Breast epithelium (tissue), 4 donors: ENCODE measurements at regions not wholly inside any gene's neighbourhood (a gene's known extent, or its start where the extent isn't known, plus 50 kb on each side); places are given as distances from the start of the nearest gene placed in this dataset.
"Not testable (repeated sequence)": the region's sequence is repeated elsewhere in the genome, so short reads cannot be mapped to it uniquely, and the experiment has no call there.

Experiments used
- DNase-seq, 2 donors: peaks; one replicate each; pipeline ENCODE4 v3.0.0-alpha.2; 2019; ENCODE audit warnings: low spot score in 2 of 2
- H3K27ac ChIP-seq, 2 donors: fragments of 200-600 bp; sonication (generic) in 1 of 2; one replicate each; pipeline ENCODE4 v1.5.1; 2016 to 2019; ENCODE audit warnings: mild to moderate bottlenecking in 1 of 2
- H3K27me3 ChIP-seq, 2 donors: fragments of 200-600 bp; sonication (generic) in 1 of 2; one replicate each; pipeline versions ENCODE4 v1.5.1 to v1.6.0; 2017 to 2019; ENCODE audit warnings: control low read depth in 1 of 2, mild to moderate bottlenecking in 1 of 2
- H3K36me3 ChIP-seq: fragments of 200-600 bp; one replicate; pipeline ENCODE4 v1.5.1; 2019
- H3K4me1 ChIP-seq, 2 donors: fragments of 200-600 bp; sonication (generic); one replicate each; pipeline ENCODE4 v1.5.1; 2016 to 2019; ENCODE audit warnings: control low read depth in 1 of 2
- H3K4me3 ChIP-seq, 3 donors: fragments of 200-600 bp; sonication (generic); 1 replicate in 2 of 3; 2 replicates in 1 of 3; pipeline ENCODE4 v1.5.1; 2016 to 2019; ENCODE audit warnings: mild to moderate bottlenecking in 3 of 3, moderate library complexity in 2 of 3
- H3K9me3 ChIP-seq, 2 donors: fragments of 200-600 bp; sonication (generic) in 1 of 2; one replicate each; pipeline ENCODE4 v1.5.1; 2016 to 2019; ENCODE audit warnings: control low read depth in 1 of 2
- POLR2A ChIP-seq: fragments of 450-650 bp; IDR thresholded peaks from one replicate; pipeline ENCODE4 v1.6.1; 2016; ENCODE audit warnings: antibody characterized with exemption, mild to moderate bottlenecking, moderate library complexity
- POLR2AphosphoS5 ChIP-seq, 3 donors: sonication (generic); formaldehyde crosslinking; IDR thresholded peaks; one replicate each; pipeline ENCODE4 v1.6.1; 2017; ENCODE audit warnings: antibody characterized with exemption in 3 of 3
- intact Hi-C: fragments of 100-400 bp; cut with DNase I; formaldehyde crosslinking; loops from one replicate; pipeline ENCODE4 v1.15.1; 2023; ENCODE audit warnings: low total_unique reads
- TF ChIP-seq, protein P1 (sequence below), 3 donors: fragments of 450-650 bp; IDR thresholded peaks; one replicate each; pipeline ENCODE4 v1.5.1; 2016 to 2017; ENCODE audit warnings: antibody characterized with exemption in 3 of 3, mild to moderate bottlenecking in 3 of 3, moderate library complexity in 3 of 3

DNA sequence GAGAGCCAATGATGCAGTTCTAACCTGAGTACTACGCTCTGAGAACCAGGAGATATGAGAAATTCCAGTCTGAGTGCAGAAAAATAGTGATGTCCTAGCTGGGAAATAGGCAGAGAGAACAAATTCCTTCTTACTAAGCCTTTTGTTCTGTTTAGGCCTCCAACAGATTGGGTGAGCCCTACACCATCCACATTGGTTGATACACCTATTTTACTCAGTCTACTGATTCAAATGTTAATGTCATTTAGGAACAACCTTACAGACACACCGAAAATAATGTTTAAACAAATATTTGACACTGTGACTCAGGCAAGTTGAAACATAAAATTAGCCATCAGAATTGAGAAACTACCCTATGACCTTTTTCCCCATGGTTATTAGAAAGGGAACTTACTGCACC lies 333.9 kb upstream of the IZUMO3 start:
- no peak for DNase-seq
- H3K27ac ChIP-seq, result no peak overlapping the region
- no peaks in the 10 kb centered on the region for H3K9me3 ChIP-seq

DNA sequence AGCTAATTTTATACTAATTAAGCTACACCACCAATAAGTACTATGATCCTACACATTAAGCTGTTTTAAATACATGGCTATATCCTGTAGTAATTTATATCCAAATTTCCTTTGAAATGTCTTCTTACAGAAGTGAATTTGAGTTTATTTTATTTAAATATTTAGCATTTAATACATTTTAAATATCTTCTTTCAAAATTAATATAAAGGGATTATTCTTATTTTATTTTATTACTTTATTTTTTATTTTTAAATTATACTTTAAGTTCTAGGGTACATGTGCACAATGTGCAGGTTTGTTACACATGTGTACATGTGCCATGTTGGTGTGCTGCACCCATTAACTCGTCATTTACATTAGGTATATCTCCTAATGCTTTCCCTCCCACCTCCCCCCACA lies 310.9 kb upstream of the IZUMO3 start:
- H3K27ac ChIP-seq, H3K36me3 ChIP-seq, H3K4me1 ChIP-seq, DNase-seq, H3K9me3 ChIP-seq, H3K4me3 ChIP-seq, intact Hi-C loops, H3K27me3 ChIP-seq: not testable (repeated sequence)

More for the DNA sequence above, 333.9 kb upstream of the IZUMO3 start:
- TF ChIP-seq POLR2A (no peak), POLR2AphosphoS5 (IDR thresholded peaks at IDR 0.05) (no peak)
- TF ChIP-seq, protein P1, sequence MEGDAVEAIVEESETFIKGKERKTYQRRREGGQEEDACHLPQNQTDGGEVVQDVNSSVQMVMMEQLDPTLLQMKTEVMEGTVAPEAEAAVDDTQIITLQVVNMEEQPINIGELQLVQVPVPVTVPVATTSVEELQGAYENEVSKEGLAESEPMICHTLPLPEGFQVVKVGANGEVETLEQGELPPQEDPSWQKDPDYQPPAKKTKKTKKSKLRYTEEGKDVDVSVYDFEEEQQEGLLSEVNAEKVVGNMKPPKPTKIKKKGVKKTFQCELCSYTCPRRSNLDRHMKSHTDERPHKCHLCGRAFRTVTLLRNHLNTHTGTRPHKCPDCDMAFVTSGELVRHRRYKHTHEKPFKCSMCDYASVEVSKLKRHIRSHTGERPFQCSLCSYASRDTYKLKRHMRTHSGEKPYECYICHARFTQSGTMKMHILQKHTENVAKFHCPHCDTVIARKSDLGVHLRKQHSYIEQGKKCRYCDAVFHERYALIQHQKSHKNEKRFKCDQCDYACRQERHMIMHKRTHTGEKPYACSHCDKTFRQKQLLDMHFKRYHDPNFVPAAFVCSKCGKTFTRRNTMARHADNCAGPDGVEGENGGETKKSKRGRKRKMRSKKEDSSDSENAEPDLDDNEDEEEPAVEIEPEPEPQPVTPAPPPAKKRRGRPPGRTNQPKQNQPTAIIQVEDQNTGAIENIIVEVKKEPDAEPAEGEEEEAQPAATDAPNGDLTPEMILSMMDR (IDR thresholded peaks at IDR 0.05), result no peak
- H3K27me3 ChIP-seq, result no peaks in the 10 kb centered on the region
- no peak overlapping the region for H3K4me3 ChIP-seq
- no peaks in the 10 kb centered on the region for H3K36me3 ChIP-seq
- intact Hi-C loops, result no loop called here
- H3K4me1 ChIP-seq, result no peaks in the 10 kb centered on the region

DNA sequence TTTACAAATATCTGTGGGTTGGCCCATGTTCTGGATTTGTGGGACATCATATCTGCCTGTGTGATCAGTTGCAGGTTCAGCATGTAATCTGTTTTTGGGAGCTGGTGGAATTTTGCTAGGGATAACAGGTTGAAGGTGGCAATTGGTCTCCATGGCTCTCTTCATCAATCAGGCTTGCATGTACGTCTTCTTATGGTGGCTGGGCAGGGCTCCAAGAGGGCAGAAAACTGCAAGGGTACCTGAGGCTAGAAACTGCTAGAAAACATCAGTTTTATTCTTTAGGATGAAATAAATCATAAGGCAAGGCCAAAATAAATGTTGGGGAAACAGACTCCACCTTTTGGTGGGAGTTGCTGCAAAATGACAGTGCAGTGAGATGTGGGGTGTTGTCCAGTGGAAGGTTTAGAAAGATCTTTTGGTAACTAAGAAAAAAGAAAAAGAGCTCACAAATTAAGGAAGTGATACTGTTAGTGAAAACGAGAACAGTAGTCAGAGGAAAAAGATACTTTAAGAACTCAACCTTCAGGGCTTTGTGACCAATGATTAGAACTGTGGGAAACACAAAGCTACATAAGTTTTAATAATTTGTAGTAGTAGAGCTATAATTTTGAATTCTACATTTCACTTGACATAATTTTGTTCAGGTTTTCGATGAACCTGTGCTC lies 300.7 kb upstream of the IZUMO3 start:
- no peaks in the 10 kb centered on the region for H3K27me3 ChIP-seq
- H3K9me3 ChIP-seq, result no peaks in the 10 kb centered on the region
- H3K4me3 ChIP-seq, result no peak overlapping the region
- no peak overlapping the region for H3K27ac ChIP-seq
- no peaks in the 10 kb centered on the region for H3K4me1 ChIP-seq
- no peak for DNase-seq
- no peaks in the 10 kb centered on the region for H3K36me3 ChIP-seq
- intact Hi-C loops, result no loop called here
- TF ChIP-seq POLR2AphosphoS5 (IDR thresholded peaks at IDR 0.05), result no peak
- no peak for TF ChIP-seq POLR2A
- TF ChIP-seq, protein P1 (IDR thresholded peaks at IDR 0.05), result no peak

DNA sequence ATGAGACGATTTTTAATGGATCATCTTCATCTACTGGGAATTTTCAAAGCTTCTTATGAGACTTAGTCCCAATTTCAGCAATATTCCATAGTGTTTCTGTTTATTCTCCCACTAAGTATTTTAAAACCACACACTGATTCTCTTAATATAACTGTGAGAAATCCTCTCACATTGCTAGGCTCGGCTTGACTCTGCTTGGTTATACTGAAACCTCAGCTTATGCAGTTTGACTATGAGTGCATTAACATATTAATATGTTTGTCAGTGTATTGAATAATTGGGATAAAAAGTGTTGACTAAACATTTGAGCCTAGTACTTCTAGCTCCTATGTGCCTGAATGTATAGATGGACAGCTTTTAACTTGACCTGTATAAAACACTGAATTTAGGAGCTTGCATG lies 298.5 kb upstream of the IZUMO3 start:
- intact Hi-C loops, result loop anchor here (2.0 kb wide), 1 partner anchor 51 kb away; no protein-coding TSS in a partner anchor
- DNase-seq, result no peak

DNA sequence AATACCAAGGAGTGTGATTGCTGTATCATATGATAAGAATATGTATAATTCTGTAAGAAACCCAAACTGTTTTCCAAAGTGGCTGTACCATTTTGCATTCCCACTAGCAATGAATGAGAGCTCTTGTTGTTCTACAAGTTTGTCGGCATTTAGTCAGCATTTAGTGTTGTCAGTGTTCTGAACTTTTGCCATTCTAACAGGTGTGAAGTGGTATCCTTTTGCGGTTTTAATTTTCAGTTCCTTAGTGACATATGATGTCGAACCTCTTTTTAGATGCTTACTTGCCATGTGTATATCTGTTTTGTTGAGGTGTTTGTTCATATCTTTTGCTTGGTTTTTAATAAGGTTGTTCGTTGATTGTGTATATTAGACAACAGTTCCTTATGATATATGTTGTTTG lies 296.3 kb upstream of the IZUMO3 start:
- Histone ChIP-seq H3K4me3 (no peak overlapping the region), H3K27me3 (no peaks in the 10 kb centered on the region)

More for the DNA sequence above, 298.5 kb upstream of the IZUMO3 start:
- Histone ChIP-seq H3K36me3 (no peaks in the 10 kb centered on the region), H3K27ac (no peak overlapping the region), H3K9me3 (no peaks in the 10 kb centered on the region), H3K4me3 (no peak overlapping the region), H3K4me1 (no peaks in the 10 kb centered on the region), H3K27me3 (no peaks in the 10 kb centered on the region)
- TF ChIP-seq POLR2AphosphoS5 (IDR thresholded peaks at IDR 0.05), result no peak
- TF ChIP-seq POLR2A, result no peak
- TF ChIP-seq, protein P1 (IDR thresholded peaks at IDR 0.05), result no peak

More for the DNA sequence above, 296.3 kb upstream of the IZUMO3 start:
- no peak for DNase-seq
- Histone ChIP-seq H3K36me3 (no peaks in the 10 kb centered on the region), H3K4me1 (no peaks in the 10 kb centered on the region), H3K9me3 (no peaks in the 10 kb centered on the region), H3K27ac (no peak overlapping the region)
- TF ChIP-seq, protein P1 (IDR thresholded peaks at IDR 0.05), result no peak
- no peak for TF ChIP-seq POLR2AphosphoS5 (IDR thresholded peaks at IDR 0.05)
- no peak for TF ChIP-seq POLR2A
- intact Hi-C loops, result no loop called here
